ENCODE measurements at regions not wholly inside any gene's neighbourhood (a gene's known extent, or its start where the extent isn't known, plus 50 kb on each side); places are given as distances from the start of the nearest gene placed in this dataset.

- DNase-seq (ENCODE audit: low read depth) = no peak
These were observed 624.1 kb downstream of the BUD13 start for GRCh38 chr11:116148645-116149044.

GRCh38 chr11:116148056-116148455, 624.7 kb downstream of the BUD13 start:
- no peak for DNase-seq (ENCODE audit: low read depth)

DNA sequence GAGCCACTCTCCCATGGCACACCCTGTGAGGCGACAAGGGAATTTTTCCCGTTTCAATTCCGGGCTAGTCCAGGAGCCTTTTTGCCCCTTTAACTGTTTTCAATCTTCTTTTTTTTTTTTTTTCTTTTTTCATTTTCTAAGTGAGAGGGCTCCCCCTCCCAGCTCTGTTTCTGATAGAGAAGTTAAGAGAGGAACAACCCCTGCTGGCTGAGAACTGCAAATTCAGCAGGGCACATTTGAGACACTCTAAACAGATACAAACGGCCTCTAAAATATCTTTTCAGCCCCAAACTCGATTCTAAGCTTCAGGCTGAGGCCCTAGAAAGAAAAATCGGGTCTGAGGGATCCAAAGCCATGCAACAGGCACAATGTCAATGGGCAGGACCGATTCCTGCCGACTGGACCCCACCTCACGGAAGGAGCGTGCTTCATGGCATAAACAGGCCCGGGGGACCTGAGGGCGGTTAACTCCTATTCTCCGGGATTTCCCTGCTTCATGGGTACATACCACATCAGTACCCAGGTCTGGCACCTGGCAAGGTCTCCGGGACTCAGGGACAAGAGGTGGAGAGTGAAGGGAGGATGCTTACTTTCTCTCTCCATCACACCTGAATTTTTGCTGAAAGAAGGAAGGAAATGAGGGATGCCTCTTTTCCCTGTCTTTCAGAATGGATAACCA, 627.5 kb downstream of the BUD13 start:
- DNase-seq (ENCODE audit: low read depth) = no peak

DNA sequence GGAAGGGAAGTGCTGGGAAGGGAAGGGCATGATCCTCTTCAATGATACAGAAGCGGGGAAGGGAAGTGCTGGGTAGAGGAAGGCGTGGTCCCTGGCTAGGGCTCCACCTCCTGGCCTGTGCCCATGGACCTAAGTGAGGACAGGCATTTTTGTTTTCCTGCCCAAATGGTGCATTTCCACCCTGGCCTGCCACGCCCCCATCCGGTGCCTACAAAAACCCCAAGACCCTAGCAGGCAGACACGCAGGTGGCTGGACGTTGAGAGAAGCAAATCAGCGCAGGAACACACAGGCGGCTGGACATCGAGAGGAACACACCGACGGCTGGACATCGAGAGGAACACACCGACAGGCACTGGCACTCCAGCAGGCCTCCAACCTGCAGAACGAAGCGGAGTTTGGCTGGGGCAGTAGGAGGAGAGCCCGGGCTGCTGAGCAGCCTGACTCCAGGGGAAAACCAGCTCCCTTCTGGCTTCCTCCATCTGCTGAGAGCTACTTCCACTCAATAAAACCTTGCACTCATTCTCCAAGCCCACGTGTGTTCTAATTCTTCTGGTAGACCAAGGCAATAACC, 628.3 kb downstream of the BUD13 start:
- no peak for DNase-seq (ENCODE audit: low read depth)

DNA sequence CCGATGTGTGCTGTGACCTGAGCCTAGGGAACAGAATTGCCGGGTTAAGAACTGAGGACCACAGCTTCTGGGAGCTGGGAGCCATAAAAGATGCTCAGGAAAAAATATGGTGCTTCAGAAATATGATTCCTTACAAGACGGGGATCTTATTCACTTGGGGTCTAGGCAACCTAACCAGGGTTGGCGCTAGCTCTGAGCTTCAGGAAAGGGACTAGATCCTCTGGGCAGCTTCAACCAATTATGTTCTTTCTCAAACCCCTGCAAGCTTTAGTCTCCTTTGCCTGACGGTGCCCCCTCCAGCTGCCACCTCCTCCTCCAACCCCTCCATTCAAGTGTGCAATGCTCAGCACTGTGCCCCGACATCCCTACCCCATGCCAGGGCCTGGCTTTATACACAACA, 634.1 kb upstream of the CADM1 start:
- no peak for DNase-seq (ENCODE audit: low read depth)

GRCh38 chr11:116137753-116138152, 633.5 kb upstream of the CADM1 start:
- no peak for DNase-seq (ENCODE audit: low read depth)

DNA sequence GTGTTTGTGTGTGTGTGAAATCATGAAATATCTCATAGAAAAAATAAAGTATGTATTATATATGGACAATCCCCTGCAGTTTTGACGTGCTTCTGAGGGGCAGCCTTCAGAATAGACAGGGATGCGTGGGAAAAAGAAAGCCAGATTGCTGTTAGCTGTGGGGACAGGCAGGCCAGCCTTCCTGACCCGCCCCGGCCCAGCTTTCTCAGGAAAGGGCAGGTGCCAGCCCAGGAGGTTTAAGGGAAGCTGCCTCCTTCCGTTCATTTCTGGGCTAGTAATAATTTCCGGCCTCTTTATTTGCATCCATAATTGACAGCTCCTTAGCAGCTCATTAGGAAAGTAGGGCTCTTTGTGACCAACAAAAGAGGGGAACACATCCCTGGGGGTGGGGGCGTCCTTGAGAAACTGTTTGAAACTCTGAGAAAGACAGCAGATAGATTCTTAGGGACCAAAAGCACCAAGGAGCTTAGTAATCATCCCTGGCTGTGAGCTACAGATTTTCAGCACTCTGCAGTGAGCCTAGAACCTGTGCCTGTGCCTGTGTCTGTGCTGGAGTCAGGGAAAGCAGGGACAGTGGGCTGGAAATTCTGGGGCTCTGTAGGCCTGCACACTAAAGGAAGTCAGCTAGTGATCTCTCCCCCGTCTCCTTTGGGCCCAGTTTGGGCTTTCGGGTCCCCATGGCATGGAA, 632.9 kb upstream of the CADM1 start:
- DNase-seq (ENCODE audit: low read depth) = no peak

- no peak for DNase-seq (ENCODE audit: low read depth)
These were observed 631.7 kb upstream of the CADM1 start for GRCh38 chr11:116135891-116136290.

GRCh38 chr11:116134450-116134849, 630.2 kb upstream of the CADM1 start:
- DNase-seq (ENCODE audit: low read depth) = no peak

GRCh38 chr11:116132273-116132978, 628.2 kb upstream of the CADM1 start:
- no peak for DNase-seq (ENCODE audit: low read depth)

GRCh38 chr11:116130122-116130521, 625.9 kb upstream of the CADM1 start:
- no peak for DNase-seq (ENCODE audit: low read depth)

- DNase-seq (ENCODE audit: low read depth) = no peak
These were observed 625.2 kb upstream of the CADM1 start for GRCh38 chr11:116129456-116129855.

DNA sequence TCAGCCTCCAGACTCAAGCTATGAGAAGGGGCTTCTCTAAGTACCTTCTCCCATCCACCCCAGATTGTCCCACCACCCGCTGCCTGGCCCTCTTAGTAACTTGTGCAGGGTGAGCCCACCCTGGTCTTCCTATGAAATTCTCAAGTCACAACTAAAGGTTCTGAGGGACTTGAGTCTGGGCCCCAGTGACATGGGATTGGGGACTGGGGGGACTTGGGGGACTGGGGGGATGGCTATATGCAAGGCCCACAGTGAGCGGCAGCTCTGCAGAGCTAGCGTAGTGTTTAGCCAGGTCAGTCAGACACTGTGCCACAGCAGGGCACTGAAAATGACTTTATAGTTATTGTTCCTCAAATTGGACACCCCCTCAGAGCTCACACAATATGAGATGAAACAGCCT, 622.3 kb upstream of the CADM1 start:
- no peak for DNase-seq (ENCODE audit: low read depth)

DNA sequence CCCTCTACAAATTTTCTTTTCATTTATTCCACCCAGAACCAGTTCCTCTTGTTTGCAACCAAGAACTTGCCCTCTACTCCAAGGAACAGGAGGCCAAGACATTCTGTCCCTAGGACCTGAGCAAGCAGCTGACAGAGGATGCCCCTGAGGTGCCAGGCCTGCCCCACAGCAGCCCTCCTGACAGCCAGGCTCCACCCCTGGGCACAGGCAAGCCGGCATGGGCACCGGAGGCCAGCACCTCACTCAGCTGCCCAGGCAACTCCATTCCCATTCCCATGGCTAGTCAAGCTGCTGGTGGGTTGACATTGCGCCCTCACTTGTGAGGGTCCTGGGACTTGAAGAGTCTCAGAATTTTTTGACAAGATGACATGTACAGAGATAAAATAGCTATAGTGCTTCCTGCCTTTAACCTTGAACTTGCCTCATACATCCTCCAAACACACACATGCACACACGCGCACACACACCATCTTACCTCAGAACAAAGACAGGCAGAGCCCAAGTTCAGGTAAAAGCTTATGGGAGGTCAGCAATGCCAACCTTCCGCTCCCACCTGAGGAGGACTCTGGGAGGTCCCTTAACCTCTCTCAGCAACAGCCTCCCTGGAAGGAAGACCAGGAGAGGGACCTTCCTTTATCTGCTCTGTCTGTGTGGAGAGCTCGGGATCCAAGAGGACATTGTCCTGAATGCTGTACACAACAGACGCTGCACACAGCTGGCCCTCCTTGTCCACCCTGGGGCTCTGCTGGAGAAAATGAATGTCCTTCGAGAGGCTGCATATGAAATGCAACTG, 620.9 kb upstream of the CADM1 start:
- DNase-seq (ENCODE audit: low read depth) = no peak

- DNase-seq (ENCODE audit: low read depth) = no peak
These were observed 619.5 kb upstream of the CADM1 start for GRCh38 chr11:116123739-116124138.

GRCh38 chr11:116122697-116123472, 618.7 kb upstream of the CADM1 start:
- no peak for DNase-seq (ENCODE audit: low read depth)

DNA sequence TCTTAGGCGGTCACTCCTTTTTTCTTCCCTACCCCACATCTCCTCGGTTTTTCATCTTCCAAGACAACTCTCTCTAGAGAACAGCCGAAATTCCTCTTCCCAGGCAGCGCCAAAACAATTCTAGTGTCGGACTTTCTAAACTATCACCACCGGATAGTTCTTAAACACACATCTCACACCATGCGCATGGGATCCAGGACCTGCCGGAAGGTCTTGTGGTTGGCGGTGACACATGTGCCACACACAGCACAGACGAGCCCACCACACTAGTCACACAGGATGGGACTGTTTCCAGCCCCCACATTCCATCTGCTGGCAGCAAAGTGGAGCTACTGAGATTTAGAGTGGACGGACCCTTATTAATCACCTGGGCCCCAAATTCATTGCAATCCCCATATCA, 614.9 kb upstream of the CADM1 start:
- DNase-seq (ENCODE audit: low read depth) = no peak

GRCh38 chr11:116118138-116118470, 613.9 kb upstream of the CADM1 start:
- DNase-seq (ENCODE audit: low read depth) = no peak

GRCh38 chr11:116117331-116118137, 613.3 kb upstream of the CADM1 start:
- DNase-seq (ENCODE audit: low read depth) = no peak

- no peak for DNase-seq (ENCODE audit: low read depth)
These were observed 611.6 kb upstream of the CADM1 start for GRCh38 chr11:116115801-116116200.

DNA sequence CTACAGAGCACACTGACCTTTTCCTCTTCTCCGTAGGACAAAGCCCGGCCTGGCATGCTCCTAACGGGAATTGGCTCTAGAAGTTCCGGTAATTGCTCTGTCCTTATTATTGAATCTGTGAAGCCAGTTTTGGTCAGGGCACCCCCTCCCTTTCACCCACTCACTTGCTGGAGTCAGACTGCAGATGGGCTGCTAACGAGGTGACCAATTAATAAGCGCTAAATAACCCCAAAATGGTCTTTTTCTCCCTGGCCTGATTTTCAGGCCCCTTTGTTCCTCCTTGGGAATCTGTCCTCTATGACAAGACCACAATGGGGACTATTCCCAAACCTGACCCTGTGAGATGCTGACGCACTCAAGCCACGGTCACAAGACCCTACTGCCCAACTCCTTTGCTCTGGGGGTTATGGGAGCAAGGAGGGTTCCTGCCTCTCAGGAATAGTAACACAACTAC, 610.0 kb upstream of the CADM1 start:
- DNase-seq (ENCODE audit: low read depth) = no peak
